CD14-positive monocyte (primary cell): ENCODE measurements at regions not wholly inside any gene's neighbourhood (a gene's known extent, or its start where the extent isn't known, plus 50 kb on each side); places are given as distances from the start of the nearest gene placed in this dataset.

ENCODE experiments used
- DNase-seq, 3 donors: peaks; one replicate each; pipeline ENCODE4 v3.0.0-alpha.2; 2011 to 2022
- H2AFZ ChIP-seq: 2 replicates; pipeline ENCODE4 v1.6.0; 2012; ENCODE audit warnings: mild to moderate bottlenecking, low read depth, low read length, inconsistent platforms; ENCODE audit not compliant: insufficient read depth, poor library complexity, severe bottlenecking
- H3K27ac ChIP-seq, 2 donors: 1 replicate in 1 of 2; 2 replicates in 1 of 2; pipeline ENCODE4 v1.5.1; 2012 to 2013; ENCODE audit warnings: low read length in 2 of 2, control low read depth in 1 of 2, inconsistent platforms in 1 of 2, low read depth in 1 of 2, mild to moderate bottlenecking in 1 of 2
- H3K27me3 ChIP-seq, 2 donors: one replicate each; pipeline versions ENCODE4 v1.6.0 to v1.6.1; 2011 to 2013; ENCODE audit warnings: low read length in 2 of 2; ENCODE audit not compliant: control insufficient read depth in 2 of 2, insufficient read depth in 2 of 2
- H3K36me3 ChIP-seq, 2 donors: replicated peaks in 1 of 2; 1 replicate in 1 of 2; 2 replicates in 1 of 2; pipeline versions ENCODE4 v1.5.1 to v1.6.1; 2012 to 2013; ENCODE audit warnings: low read length in 2 of 2, control low read depth in 1 of 2, inconsistent platforms in 1 of 2, mild to moderate bottlenecking in 1 of 2; ENCODE audit not compliant: insufficient read depth in 2 of 2, control insufficient read depth in 1 of 2
- H3K4me1 ChIP-seq, 2 donors: 1 replicate in 1 of 2; 2 replicates in 1 of 2; pipeline versions ENCODE4 v1.5.1 to v1.6.1; 2012 to 2013; ENCODE audit warnings: low read length in 2 of 2, control low read depth in 1 of 2, inconsistent platforms in 1 of 2, mild to moderate bottlenecking in 1 of 2, moderate library complexity in 1 of 2; ENCODE audit not compliant: insufficient read depth in 2 of 2, control insufficient read depth in 1 of 2
- H3K4me2 ChIP-seq: replicated peaks from 2 replicates; pipeline ENCODE3; 2012; ENCODE audit warnings: low read length, moderate library complexity, mild to moderate bottlenecking; ENCODE audit not compliant: poor library complexity, severe bottlenecking; ENCODE audit errors: extremely low read depth
- H3K4me3 ChIP-seq, 3 experiments: fragments of 200-600 bp in 1 of 3; sonication (generic) in 1 of 3; replicated peaks in 1 of 3; 1 replicate in 2 of 3; 2 replicates in 1 of 3; pipeline ENCODE4 v1.5.1; 2011 to 2013; ENCODE audit warnings: low read length in 3 of 3, mild to moderate bottlenecking in 3 of 3, control low read depth in 2 of 3, low read depth in 2 of 3, inconsistent platforms in 1 of 3, moderate library complexity in 1 of 3
- H3K79me2 ChIP-seq: 2 replicates; pipeline ENCODE4 v1.6.0; 2012; ENCODE audit warnings: mild to moderate bottlenecking, control low read depth, inconsistent platforms, low read length, moderate library complexity; ENCODE audit not compliant: insufficient read depth
- H3K9ac ChIP-seq: 2 replicates; pipeline ENCODE4 v1.6.0; 2017; ENCODE audit warnings: low read length, mild to moderate bottlenecking; ENCODE audit not compliant: insufficient read depth, poor library complexity, severe bottlenecking
- H3K9me3 ChIP-seq, 2 donors: replicated peaks in 1 of 2; 1 replicate in 1 of 2; 2 replicates in 1 of 2; pipeline versions ENCODE4 v1.5.1 to v1.6.1; 2012 to 2013; ENCODE audit warnings: low read length in 2 of 2, control low read depth in 1 of 2; ENCODE audit not compliant: control insufficient read depth in 1 of 2, insufficient read depth in 1 of 2
- H4K20me1 ChIP-seq: 2 replicates; pipeline ENCODE4 v1.6.0; 2012; ENCODE audit warnings: mild to moderate bottlenecking, low read length, control low read depth, moderate library complexity; ENCODE audit not compliant: insufficient read depth
- H3K27ac Mint-ChIP-seq, 7 donors: one replicate each; pipeline ENCODE4 v1.8.0; 2020; ENCODE audit warnings: mild to moderate bottlenecking in 7 of 7, mixed read lengths in 7 of 7, moderate library complexity in 6 of 7, inconsistent platforms in 2 of 7
- H3K27me3 Mint-ChIP-seq, 3 donors: one replicate each; pipeline ENCODE4 v1.8.0; 2021 to 2022; ENCODE audit warnings: low read depth in 3 of 3, mild to moderate bottlenecking in 3 of 3, mixed read lengths in 3 of 3, moderate library complexity in 3 of 3, inconsistent platforms in 1 of 3
- H3K36me3 Mint-ChIP-seq, 2 donors: one replicate each; pipeline ENCODE4 v1.8.0; 2020; ENCODE audit warnings: mixed read lengths in 2 of 2, inconsistent platforms in 1 of 2, mild to moderate bottlenecking in 1 of 2
- H3K4me1 Mint-ChIP-seq: one replicate; pipeline ENCODE4 v1.8.0; 2020; ENCODE audit warnings: mild to moderate bottlenecking, mixed read lengths
- H3K4me3 Mint-ChIP-seq, 2 donors: one replicate each; pipeline ENCODE4 v1.8.0; 2020; ENCODE audit warnings: mild to moderate bottlenecking in 2 of 2, mixed read lengths in 2 of 2, moderate library complexity in 1 of 2
- H3K9me3 Mint-ChIP-seq, 7 donors: one replicate each; pipeline ENCODE4 v1.8.0; 2020 to 2022; ENCODE audit warnings: mixed read lengths in 7 of 7, mild to moderate bottlenecking in 6 of 7, moderate library complexity in 6 of 7, inconsistent platforms in 2 of 7
- CTCF ChIP-seq: fragments of 200-600 bp; IDR thresholded peaks from one replicate; pipeline ENCODE4 v1.8.0; 2022; ENCODE audit warnings: antibody characterized with exemption, mild to moderate bottlenecking
- WGBS: methylation state at CpG from one replicate; pipeline ENCODE4 v1.1.5; 2013; ENCODE audit warnings: missing lambda C conversion rate; ENCODE audit not compliant: insufficient coverage; 5-methylcytosine and 5-hydroxymethylcytosine counted together
- intact Hi-C, 2 donors: fragments of 100-400 bp; cut with micrococcal nuclease; formaldehyde crosslinking; loops; one replicate each; pipeline versions ENCODE4 v1.15.0 to v1.15.1; 2023

- H2AFZ ChIP-seq: no peak overlapping the region
- peaks cover 4 to 10% (median 7%) of the 10 kb centered on the region in 7 donors for H3K9me3 Mint-ChIP-seq
- H3K4me1 Mint-ChIP-seq: peaks cover 15% of the 10 kb centered on the region
- H3K4me3 Mint-ChIP-seq: no peak overlapping the region
- H3K9ac ChIP-seq: no peak overlapping the region
- no peaks in the 10 kb centered on the region for H3K27me3 Mint-ChIP-seq
- H3K79me2 ChIP-seq: no peaks in the 10 kb centered on the region
- H3K4me1 ChIP-seq: peaks cover 7 to 11% of the 10 kb centered on the region in 2 donors
- no peak overlapping the region for H3K27ac Mint-ChIP-seq
- intact Hi-C loops: no loop called here
- TF ChIP-seq CTCF: peak; percentile 29
- no peaks in the 10 kb centered on the region for H4K20me1 ChIP-seq
- WGBS: no CpG with 5 or more reads among the region's 2 CpGs
- peaks cover 0 to 7% of the 10 kb centered on the region in 2 donors for H3K9me3 ChIP-seq
- no peaks in the 10 kb centered on the region for H3K27me3 ChIP-seq
- no peak overlapping the region for H3K4me3 ChIP-seq
- no peak overlapping the region for H3K27ac ChIP-seq
- peak; percentile 12 to 42 (median 25) for DNase-seq
- H3K4me2 ChIP-seq: no peak overlapping the region
- H3K36me3 Mint-ChIP-seq: no peaks in the 10 kb centered on the region
- H3K36me3 ChIP-seq: no peaks in the 10 kb centered on the region
These were observed 109.6 kb upstream of the GOT2 start for GRCh38 chr16:58843675-58844074.

- H3K27ac Mint-ChIP-seq: no peak overlapping the region
- no peak overlapping the region for H3K4me2 ChIP-seq
- intact Hi-C loops: no loop called here
- no peak overlapping the region for H3K4me3 ChIP-seq
- H3K27me3 Mint-ChIP-seq: no peaks in the 10 kb centered on the region
- H3K4me1 ChIP-seq: peaks cover 1 to 2% of the 10 kb centered on the region in 2 donors
- H3K4me3 Mint-ChIP-seq: no peak overlapping the region
- H3K27ac ChIP-seq: no peak overlapping the region
- no peak for DNase-seq
- H3K36me3 Mint-ChIP-seq: no peaks in the 10 kb centered on the region
- H3K36me3 ChIP-seq: no peaks in the 10 kb centered on the region
- peaks cover 6% of the 10 kb centered on the region for H3K4me1 Mint-ChIP-seq
- H4K20me1 ChIP-seq: no peaks in the 10 kb centered on the region
- H2AFZ ChIP-seq: no peak overlapping the region
- H3K27me3 ChIP-seq: no peaks in the 10 kb centered on the region
- peaks cover 4 to 12% (median 7%) of the 10 kb centered on the region in 7 donors for H3K9me3 Mint-ChIP-seq
- H3K9ac ChIP-seq: no peak overlapping the region
- TF ChIP-seq CTCF: no peak
- peaks cover 0 to 7% of the 10 kb centered on the region in 2 donors for H3K9me3 ChIP-seq
- no peaks in the 10 kb centered on the region for H3K79me2 ChIP-seq
These were observed 108.6 kb upstream of the GOT2 start for GRCh38 chr16:58842746-58843145.
